DOHH2 (cell line): ENCODE measurements at regions not wholly inside any gene's neighbourhood (a gene's known extent, or its start where the extent isn't known, plus 50 kb on each side); places are given as distances from the start of the nearest gene placed in this dataset.

Source experiments
- EZH2phosphoT487 ChIP-seq: fragments of 200-600 bp; sonication (generic); IDR thresholded peaks from 2 replicates; pipeline ENCODE4 v1.6.1; 2017; ENCODE audit warnings: borderline replicate concordance, mild to moderate bottlenecking, antibody characterized with exemption, low read length, moderate library complexity, mixed read lengths
- TF ChIP-seq, protein P1 (sequence below): fragments of 200-600 bp; sonication (generic); IDR thresholded peaks from one replicate; pipeline ENCODE4 v1.5.1; 2014; ENCODE audit warnings: antibody characterized with exemption, mild to moderate bottlenecking, low read depth, low read length; ENCODE audit not compliant: poor library complexity, severe bottlenecking

DNA sequence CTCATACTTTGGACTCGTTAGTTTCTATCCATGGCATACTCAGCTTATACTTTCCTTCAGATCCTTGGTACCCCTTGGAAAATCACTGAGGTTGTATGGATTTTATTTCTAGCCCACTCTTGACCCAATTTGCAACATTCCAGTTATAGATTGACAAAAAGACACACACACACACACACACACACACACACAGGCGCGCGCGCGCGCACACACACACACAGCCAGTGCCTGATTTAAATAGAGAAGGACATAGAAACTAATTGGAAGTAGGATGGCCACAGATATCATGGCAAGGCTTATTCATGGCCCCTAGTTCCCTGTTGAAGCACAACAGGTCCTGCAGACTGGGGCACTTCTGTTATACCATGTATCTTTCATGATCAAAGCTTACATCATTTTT is 89.1 kb upstream of the CFAP20DC start:
- TF ChIP-seq, protein P1, sequence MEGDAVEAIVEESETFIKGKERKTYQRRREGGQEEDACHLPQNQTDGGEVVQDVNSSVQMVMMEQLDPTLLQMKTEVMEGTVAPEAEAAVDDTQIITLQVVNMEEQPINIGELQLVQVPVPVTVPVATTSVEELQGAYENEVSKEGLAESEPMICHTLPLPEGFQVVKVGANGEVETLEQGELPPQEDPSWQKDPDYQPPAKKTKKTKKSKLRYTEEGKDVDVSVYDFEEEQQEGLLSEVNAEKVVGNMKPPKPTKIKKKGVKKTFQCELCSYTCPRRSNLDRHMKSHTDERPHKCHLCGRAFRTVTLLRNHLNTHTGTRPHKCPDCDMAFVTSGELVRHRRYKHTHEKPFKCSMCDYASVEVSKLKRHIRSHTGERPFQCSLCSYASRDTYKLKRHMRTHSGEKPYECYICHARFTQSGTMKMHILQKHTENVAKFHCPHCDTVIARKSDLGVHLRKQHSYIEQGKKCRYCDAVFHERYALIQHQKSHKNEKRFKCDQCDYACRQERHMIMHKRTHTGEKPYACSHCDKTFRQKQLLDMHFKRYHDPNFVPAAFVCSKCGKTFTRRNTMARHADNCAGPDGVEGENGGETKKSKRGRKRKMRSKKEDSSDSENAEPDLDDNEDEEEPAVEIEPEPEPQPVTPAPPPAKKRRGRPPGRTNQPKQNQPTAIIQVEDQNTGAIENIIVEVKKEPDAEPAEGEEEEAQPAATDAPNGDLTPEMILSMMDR, result no peak
- no peak for TF ChIP-seq EZH2phosphoT487
